H1 (cell line): ENCODE measurements at regions not wholly inside any gene's neighbourhood (a gene's known extent, or its start where the extent isn't known, plus 50 kb on each side); places are given as distances from the start of the nearest gene placed in this dataset.

Source experiments
- ATF2 ChIP-seq: IDR thresholded peaks from 2 replicates; pipeline ENCODE4 v1.6.1; 2012; ENCODE audit warnings: low read length, inconsistent platforms
- CTCF ChIP-seq, 3 experiments: IDR thresholded peaks; 1 replicate in 2 of 3; 2 replicates in 1 of 3; pipeline versions ENCODE4 v1.5.1 to v1.6.1; 2011; ENCODE audit warnings: low read length in 3 of 3, mild to moderate bottlenecking in 3 of 3, inconsistent platforms in 2 of 3, low read depth in 1 of 3, moderate library complexity in 1 of 3; ENCODE audit not compliant: insufficient read depth in 1 of 3; ENCODE audit errors: control extremely low read depth in 1 of 3
- EP300 ChIP-seq, 2 experiments: IDR thresholded peaks; 1 replicate in 1 of 2; 2 replicates in 1 of 2; pipeline ENCODE4 v1.6.1; 2011 to 2012; ENCODE audit warnings: low read depth in 2 of 2, low read length in 2 of 2, mild to moderate bottlenecking in 2 of 2, borderline replicate concordance in 1 of 2, inconsistent platforms in 1 of 2, moderate library complexity in 1 of 2
- KDM5A ChIP-seq: fragments of 200-600 bp; IDR thresholded peaks from 2 replicates; pipeline ENCODE4 v1.7.1; 2012; ENCODE audit warnings: mild to moderate bottlenecking, low read length, inconsistent platforms, mixed read lengths

GRCh38 chr2:136205615-136206014 is 87.7 kb upstream of the CXCR4 start:
- TF ChIP-seq CTCF (IDR thresholded peaks at IDR 0.05; ENCODE audit: control extremely low read depth in 1 of 3, insufficient read depth in 1 of 3, low read depth in 1 of 3, low read length in 3 of 3) (no peak), KDM5A (no peak), ATF2 (no peak), EP300 (IDR thresholded peaks at IDR 0.05; ENCODE audit: borderline replicate concordance in 1 of 2, low read depth in 2 of 2, low read length in 2 of 2) (no peak)
